T47D (cell line): ENCODE measurements at regions not wholly inside any gene's neighbourhood (a gene's known extent, or its start where the extent isn't known, plus 50 kb on each side); places are given as distances from the start of the nearest gene placed in this dataset.
"Not testable (repeated sequence)": the region's sequence is repeated elsewhere in the genome, so short reads cannot be mapped to it uniquely, and the experiment has no call there.

Source experiments
- DNase-seq, 2 experiments: peaks; one replicate each; pipeline versions ENCODE4 v3.0.0 to v3.0.0-alpha.2; 2011 to 2012; ENCODE audit warnings: low read depth in 1 of 2, low spot score in 1 of 2
- JUND ChIP-seq: IDR thresholded peaks from 2 replicates; pipeline ENCODE4 v1.6.1; 2012; ENCODE audit warnings: low read depth
- in situ Hi-C: cut with HindIII; loops from 2 replicates; pipeline ENCODE4 v1.10.0; 2016; ENCODE audit warnings: low sequenced_read_pairs, low pct_unique_long_range_greater_than_20kb

- DNase-seq, result no peak
- no peak for TF ChIP-seq JUND
- in situ Hi-C loops, result no loop called here
Measured at GRCh38 chr11:29485641-29486040, 531.2 kb downstream of the KCNA4 start.

GRCh38 chr11:29484548-29484947 is 532.3 kb downstream of the KCNA4 start:
- no peak for TF ChIP-seq JUND
- DNase-seq, result no peak
- in situ Hi-C loops, result no loop called here

- no peak for DNase-seq
- TF ChIP-seq JUND, result no peak
- in situ Hi-C loops, result no loop called here
Measured at GRCh38 chr11:29483831-29484230, 533.0 kb downstream of the KCNA4 start.

- TF ChIP-seq JUND, result no peak
- in situ Hi-C loops, result no loop called here
- no peak for DNase-seq
Measured at GRCh38 chr11:29482510-29482909, 534.3 kb downstream of the KCNA4 start.

- TF ChIP-seq JUND, result no peak
- no peak for DNase-seq
- in situ Hi-C loops, result no loop called here
Measured at GRCh38 chr11:29481738-29482137, 535.1 kb downstream of the KCNA4 start.

GRCh38 chr11:29480981-29481380 is 535.8 kb downstream of the KCNA4 start:
- in situ Hi-C loops, result no loop called here
- no peak for DNase-seq
- TF ChIP-seq JUND, result no peak

- TF ChIP-seq JUND, result no peak
- DNase-seq, result no peak
Measured at GRCh38 chr11:29458252-29458651, 558.6 kb downstream of the KCNA4 start.

GRCh38 chr11:29452146-29452545 is 564.7 kb downstream of the KCNA4 start:
- no peak for DNase-seq
- in situ Hi-C loops, result no loop called here
- no peak for TF ChIP-seq JUND

More at GRCh38 chr11:29458252-29458651, 558.6 kb downstream of the KCNA4 start:
- in situ Hi-C loops, result no loop called here

- in situ Hi-C loops, result no loop called here
- DNase-seq, result no peak
- TF ChIP-seq JUND, result no peak
Measured at GRCh38 chr11:29449281-29450074, 567.4 kb downstream of the KCNA4 start.

GRCh38 chr11:29448246-29448877 is 568.5 kb downstream of the KCNA4 start:
- peak; percentile 26 to 33 for DNase-seq
- TF ChIP-seq JUND, result no peak
- in situ Hi-C loops, result no loop called here

- in situ Hi-C loops, result no loop called here
- no peak for DNase-seq
- TF ChIP-seq JUND, result no peak
Measured at GRCh38 chr11:29447821-29448220, 569.0 kb downstream of the KCNA4 start.

GRCh38 chr11:29446132-29446531 is 570.7 kb downstream of the KCNA4 start:
- in situ Hi-C loops, result no loop called here
- no peak for TF ChIP-seq JUND
- no peak for DNase-seq

- DNase-seq, in situ Hi-C loops: not testable (repeated sequence)
Measured at GRCh38 chr11:29445191-29445590, 571.6 kb downstream of the KCNA4 start.
